ENCODE measurements at regions not wholly inside any gene's neighbourhood (a gene's known extent, or its start where the extent isn't known, plus 50 kb on each side); places are given as distances from the start of the nearest gene placed in this dataset.
A peak's percentile ranks its signal among the peaks of the same experiment; 100 is the strongest.

- Histone ChIP-seq H3K9me3 (no peaks in the 10 kb centered on the region), H3K4me3 (ENCODE audit: low read depth, low read length) (no peak overlapping the region), H3K36me3 (no peaks in the 10 kb centered on the region), H3K27me3 (peaks cover 25% of the 10 kb centered on the region), H3K4me1 (no peaks in the 10 kb centered on the region)
- no peak for TF ChIP-seq CTCF (IDR thresholded peaks at IDR 0.05; ENCODE audit: low read depth, low read length)
- no peak for DNase-seq
Measured at GRCh38 chr17:64784353-64785010, 122.4 kb upstream of the SMURF2 start.

GRCh38 chr17:64783556-64784352 lies 121.6 kb upstream of the SMURF2 start:
- no peak for DNase-seq
- Histone ChIP-seq H3K27me3 (peaks cover 32% of the 10 kb centered on the region), H3K9me3 (no peaks in the 10 kb centered on the region), H3K36me3 (no peaks in the 10 kb centered on the region), H3K4me3 (ENCODE audit: low read depth, low read length) (no peak overlapping the region), H3K4me1 (no peaks in the 10 kb centered on the region)
- no peak for TF ChIP-seq CTCF (IDR thresholded peaks at IDR 0.05; ENCODE audit: low read depth, low read length)

GRCh38 chr17:64783031-64783461 lies 120.9 kb upstream of the SMURF2 start:
- H3K27me3 ChIP-seq: peaks cover 39% of the 10 kb centered on the region
- no peak for DNase-seq
- H3K36me3 ChIP-seq: no peaks in the 10 kb centered on the region
- H3K4me3 ChIP-seq (ENCODE audit: low read depth, low read length): no peak overlapping the region
- TF ChIP-seq CTCF (IDR thresholded peaks at IDR 0.05; ENCODE audit: low read depth, low read length): no peak
- H3K9me3 ChIP-seq: no peaks in the 10 kb centered on the region
- no peaks in the 10 kb centered on the region for H3K4me1 ChIP-seq

- H3K4me1 ChIP-seq: peaks cover 3% of the 10 kb centered on the region; the same call in 1 of the 2 replicates
- TF ChIP-seq CTCF (IDR thresholded peaks at IDR 0.05; ENCODE audit: low read depth, low read length): no peak
- no peak overlapping the region for H3K4me3 ChIP-seq (ENCODE audit: low read depth, low read length)
- no peak for DNase-seq
- H3K36me3 ChIP-seq: no peaks in the 10 kb centered on the region
- peaks cover 50% of the 10 kb centered on the region for H3K27me3 ChIP-seq
- H3K9me3 ChIP-seq: no peaks in the 10 kb centered on the region
Measured at GRCh38 chr17:64781810-64782555, 119.9 kb upstream of the SMURF2 start.

- Histone ChIP-seq H3K4me3 (ENCODE audit: low read depth, low read length) (peak overlapping the region; percentile 20), H3K4me1 (peaks cover 3% of the 10 kb centered on the region), H3K9me3 (no peaks in the 10 kb centered on the region), H3K36me3 (no peaks in the 10 kb centered on the region), H3K27me3 (peaks cover 51% of the 10 kb centered on the region)
- no peak for DNase-seq
- no peak for TF ChIP-seq CTCF (IDR thresholded peaks at IDR 0.05; ENCODE audit: low read depth, low read length)
Measured at GRCh38 chr17:64781014-64781756, 119.1 kb upstream of the SMURF2 start.
